ENCODE measurements at regions not wholly inside any gene's neighbourhood (a gene's known extent, or its start where the extent isn't known, plus 50 kb on each side); places are given as distances from the start of the nearest gene placed in this dataset.

DNA sequence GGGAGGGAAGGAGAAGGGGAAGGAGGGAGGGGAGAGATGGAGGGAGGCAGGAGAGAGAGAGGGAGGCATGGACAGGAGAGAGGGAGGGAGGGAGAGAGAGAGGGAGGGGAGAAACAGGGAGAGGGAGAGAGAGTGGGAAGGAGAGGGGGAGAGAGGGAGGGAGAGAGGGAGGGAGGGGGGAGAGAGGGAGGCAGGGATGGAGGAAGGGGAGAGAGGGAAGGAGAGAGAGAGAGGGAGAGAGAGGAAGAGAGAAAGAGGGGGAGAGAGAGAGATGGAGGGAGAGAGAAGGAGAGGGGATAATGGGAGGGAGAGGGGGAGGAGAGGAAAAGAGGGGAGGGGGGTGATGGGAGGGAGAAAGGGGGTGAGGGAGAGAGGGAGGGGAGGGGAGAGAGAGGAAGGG lies 86.8 kb upstream of the VSTM2B start:
- Histone ChIP-seq H3K4me1 (no peaks in the 10 kb centered on the region), H3K27me3 (ENCODE audit: low read depth) (no peaks in the 10 kb centered on the region)
- in situ Hi-C loops (cut with MboI; ENCODE audit: low sequenced_read_pairs): no loop called here

DNA sequence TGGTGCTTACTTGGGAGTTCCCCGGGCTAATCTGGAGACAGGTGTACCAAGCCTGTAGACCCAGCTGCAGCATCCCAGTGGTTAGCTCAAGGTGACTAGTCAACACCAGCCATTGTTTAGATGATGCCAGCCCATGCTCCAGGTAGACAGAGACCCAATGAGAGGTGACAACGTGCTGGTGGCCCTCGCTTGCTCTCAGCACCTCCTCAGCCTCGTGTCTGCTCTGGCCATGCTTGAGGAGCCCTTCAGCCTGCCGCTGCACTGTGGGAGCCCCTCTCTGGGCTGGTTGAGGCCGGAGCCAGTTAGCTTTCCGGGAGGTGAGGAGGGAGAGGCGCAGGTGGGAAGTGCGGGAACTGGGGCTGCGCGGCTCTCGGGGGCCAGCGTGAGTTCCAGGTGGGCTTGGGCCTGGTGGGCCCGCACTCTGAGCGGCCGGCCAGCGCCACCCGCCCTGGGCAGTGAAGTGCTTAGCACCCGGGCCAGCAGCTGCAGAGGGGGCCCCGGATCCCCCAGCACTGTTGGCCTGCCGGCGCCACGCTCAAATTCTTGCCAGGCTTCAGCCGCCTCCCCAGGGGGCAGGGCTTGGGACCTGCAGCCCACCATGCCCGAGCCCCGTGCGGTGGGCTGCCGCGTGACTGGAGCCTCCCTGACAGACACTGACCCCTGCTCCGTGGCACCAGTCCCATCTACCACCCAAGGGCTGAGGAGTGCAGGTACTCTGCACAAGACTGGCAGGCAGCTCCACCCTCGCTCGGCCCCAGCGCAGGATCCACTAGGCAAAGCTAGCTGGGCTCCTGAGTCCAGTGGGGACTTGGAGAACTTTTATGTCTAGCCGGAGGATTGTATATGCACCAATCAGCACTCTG lies 85.9 kb upstream of the VSTM2B start:
- in situ Hi-C loops (cut with MboI; ENCODE audit: low sequenced_read_pairs): no loop called here
- Histone ChIP-seq H3K4me3 (no peak overlapping the region), H3K36me3 (replicated peaks) (no peaks in the 10 kb centered on the region), H3K27me3 (ENCODE audit: low read depth) (no peaks in the 10 kb centered on the region), H3K4me1 (no peaks in the 10 kb centered on the region), H3K9me3 (no peaks in the 10 kb centered on the region)
- DNase-seq (ENCODE audit: low spot score in 2 of 2): no peak

More for the DNA sequence above, 86.8 kb upstream of the VSTM2B start:
- Histone ChIP-seq H3K36me3 (replicated peaks) (no peaks in the 10 kb centered on the region), H3K9me3 (no peaks in the 10 kb centered on the region), H3K4me3 (no peak overlapping the region)
- DNase-seq (ENCODE audit: low spot score in 2 of 2): no peak

DNA sequence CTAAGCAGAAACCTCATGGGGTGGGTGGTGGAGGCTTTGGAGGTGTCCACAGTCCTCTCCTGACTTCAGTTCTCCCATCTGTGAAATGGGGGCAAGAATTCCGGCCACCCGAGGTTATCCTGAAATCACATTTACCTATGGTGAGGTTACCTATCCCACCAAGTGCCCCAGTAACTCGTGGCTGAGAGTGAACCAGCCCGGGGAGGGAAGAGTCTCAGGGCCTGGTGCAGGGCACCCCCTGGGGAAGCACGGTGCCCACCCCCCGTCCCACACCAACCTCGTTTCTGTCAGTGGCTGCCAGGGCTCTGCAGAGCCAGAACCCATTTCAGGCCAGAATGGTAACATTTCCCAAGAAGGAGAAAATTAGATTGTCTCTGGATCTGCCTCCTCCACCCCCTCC lies 83.7 kb upstream of the VSTM2B start:
- Histone ChIP-seq H3K4me1 (no peaks in the 10 kb centered on the region), H3K36me3 (replicated peaks) (no peaks in the 10 kb centered on the region), H3K9me3 (no peaks in the 10 kb centered on the region), H3K27me3 (ENCODE audit: low read depth) (no peaks in the 10 kb centered on the region), H3K4me3 (no peak overlapping the region)
- no peak for DNase-seq (ENCODE audit: low spot score in 2 of 2)
- in situ Hi-C loops (cut with MboI; ENCODE audit: low sequenced_read_pairs): no loop called here

DNA sequence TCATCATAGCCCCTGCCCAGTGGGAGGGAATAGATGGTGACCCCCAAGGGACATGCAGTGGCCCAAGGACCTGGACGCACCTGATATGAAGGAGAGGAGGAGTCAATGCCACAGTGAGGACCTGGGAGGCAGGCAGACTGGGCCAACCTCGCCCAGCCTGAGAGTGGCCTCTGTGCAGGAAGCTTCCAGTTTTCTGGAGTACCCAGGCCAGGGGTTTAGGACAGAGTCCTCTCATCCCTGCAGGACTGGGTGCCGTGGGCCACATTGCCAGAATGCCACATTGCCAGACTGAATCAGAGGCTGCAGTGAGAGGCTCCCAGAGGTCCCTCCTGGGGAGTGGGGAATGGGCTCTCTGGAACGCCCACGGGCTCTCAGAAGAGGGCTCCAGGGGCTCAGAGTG lies 82.9 kb upstream of the VSTM2B start:
- no peaks in the 10 kb centered on the region for H3K27me3 ChIP-seq (ENCODE audit: low read depth)
- H3K4me1 ChIP-seq: no peaks in the 10 kb centered on the region
- no peak for DNase-seq (ENCODE audit: low spot score in 2 of 2)
- no peak overlapping the region for H3K4me3 ChIP-seq
- in situ Hi-C loops (cut with MboI; ENCODE audit: low sequenced_read_pairs): no loop called here
- no peaks in the 10 kb centered on the region for H3K36me3 ChIP-seq (replicated peaks)
- no peaks in the 10 kb centered on the region for H3K9me3 ChIP-seq

DNA sequence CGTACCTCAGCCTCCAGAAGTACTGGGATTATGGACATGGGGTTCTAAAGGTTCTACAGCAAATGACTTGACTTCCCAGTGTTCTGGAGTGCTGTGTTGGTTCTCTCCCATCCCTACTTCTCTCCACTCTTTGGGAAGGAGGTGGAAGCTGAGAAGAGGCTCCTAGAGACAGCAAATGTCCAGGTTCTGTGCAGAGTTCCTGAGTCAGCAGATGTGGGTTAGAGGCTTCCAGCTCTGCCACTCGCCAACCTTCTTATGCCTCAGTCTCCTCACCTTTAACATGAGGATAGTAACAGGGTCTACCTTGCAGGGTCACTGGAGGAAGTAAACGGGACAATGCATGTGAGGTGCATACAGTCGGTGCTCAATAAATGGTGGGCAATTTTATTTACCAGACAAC lies 80.5 kb upstream of the VSTM2B start:
- no peaks in the 10 kb centered on the region for H3K36me3 ChIP-seq (replicated peaks)
- in situ Hi-C loops (cut with MboI; ENCODE audit: low sequenced_read_pairs): no loop called here
- no peaks in the 10 kb centered on the region for H3K4me1 ChIP-seq

DNA sequence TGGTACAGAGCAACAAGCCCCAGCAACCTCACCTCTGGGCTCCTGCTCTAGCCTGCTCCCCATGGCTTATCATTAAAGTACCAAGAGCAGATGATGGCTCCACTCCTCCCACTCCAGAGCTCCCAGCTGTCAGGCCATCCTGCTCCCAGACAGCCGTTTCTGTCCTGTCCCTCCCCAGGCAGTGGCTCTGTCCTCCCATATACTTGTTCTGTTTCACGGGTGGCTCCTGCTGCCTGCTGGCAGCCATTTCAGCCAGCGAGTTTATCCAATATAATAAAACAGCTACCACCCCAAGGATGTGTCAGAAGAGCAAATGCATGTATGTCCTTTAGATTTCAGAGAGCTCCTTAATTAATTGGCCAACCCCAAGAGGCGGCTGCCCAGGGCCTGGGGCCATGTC lies 79.4 kb upstream of the VSTM2B start:
- in situ Hi-C loops (cut with MboI; ENCODE audit: low sequenced_read_pairs): no loop called here
- Histone ChIP-seq H3K4me3 (no peak overlapping the region), H3K4me1 (no peaks in the 10 kb centered on the region), H3K9me3 (no peaks in the 10 kb centered on the region), H3K36me3 (replicated peaks) (no peaks in the 10 kb centered on the region), H3K27me3 (ENCODE audit: low read depth) (no peaks in the 10 kb centered on the region)
- DNase-seq (ENCODE audit: low spot score in 2 of 2): no peak

More for the DNA sequence above, 80.5 kb upstream of the VSTM2B start:
- H3K9me3 ChIP-seq: no peaks in the 10 kb centered on the region
- H3K4me3 ChIP-seq: no peak overlapping the region
- H3K27me3 ChIP-seq (ENCODE audit: low read depth): no peaks in the 10 kb centered on the region
- DNase-seq (ENCODE audit: low spot score in 2 of 2): no peak

DNA sequence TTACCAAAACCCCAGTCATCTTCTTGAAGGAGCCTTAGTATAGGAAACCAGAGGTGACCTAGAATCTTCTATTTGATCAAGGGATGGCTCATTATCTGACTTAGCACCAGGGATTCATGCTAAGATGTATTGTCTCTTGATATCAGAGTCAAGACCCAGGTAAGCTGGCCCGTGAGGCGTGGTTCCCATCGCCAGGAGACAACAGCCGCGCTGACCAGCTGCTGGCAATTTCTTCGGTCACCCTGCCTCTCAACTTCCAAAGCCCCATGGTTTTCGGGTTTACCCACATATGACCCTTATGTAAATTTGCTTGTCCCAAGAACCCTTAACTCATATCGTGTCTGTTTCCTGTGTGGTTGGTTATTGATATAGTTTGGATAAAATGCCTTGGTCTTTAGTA lies 77.7 kb upstream of the VSTM2B start:
- H3K4me1 ChIP-seq: no peaks in the 10 kb centered on the region
- no peaks in the 10 kb centered on the region for H3K36me3 ChIP-seq (replicated peaks)
- H3K4me3 ChIP-seq: no peak overlapping the region
- no peaks in the 10 kb centered on the region for H3K27me3 ChIP-seq (ENCODE audit: low read depth)
- DNase-seq (ENCODE audit: low spot score in 2 of 2): no peak
- H3K9me3 ChIP-seq: no peaks in the 10 kb centered on the region
- in situ Hi-C loops (cut with MboI; ENCODE audit: low sequenced_read_pairs): no loop called here

DNA sequence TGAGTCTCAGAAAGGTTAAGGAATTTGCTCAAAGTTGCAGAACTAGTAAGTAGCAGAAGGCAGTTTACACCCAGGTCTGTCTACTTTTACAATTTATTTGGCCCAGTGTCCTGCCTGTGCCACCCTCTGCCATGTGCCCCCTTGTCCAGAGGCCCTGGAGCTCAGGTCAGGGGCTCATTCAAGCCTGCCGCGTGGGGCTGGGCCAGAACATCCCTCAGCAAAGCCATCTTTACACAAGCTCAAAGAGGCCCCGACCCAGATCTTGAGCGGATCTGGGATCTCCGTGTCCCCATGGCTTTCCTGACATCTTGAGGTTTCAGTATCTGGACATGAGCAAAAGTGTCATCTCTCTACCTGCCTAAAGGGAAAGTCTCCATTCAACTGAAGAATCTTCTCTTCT lies 76.4 kb upstream of the VSTM2B start:
- H3K9me3 ChIP-seq: no peaks in the 10 kb centered on the region
- no peak overlapping the region for H3K4me3 ChIP-seq
- in situ Hi-C loops (cut with MboI; ENCODE audit: low sequenced_read_pairs): no loop called here
- DNase-seq (ENCODE audit: low spot score in 2 of 2): no peak
- H3K36me3 ChIP-seq (replicated peaks): no peaks in the 10 kb centered on the region
- no peaks in the 10 kb centered on the region for H3K4me1 ChIP-seq
- no peaks in the 10 kb centered on the region for H3K27me3 ChIP-seq (ENCODE audit: low read depth)

DNA sequence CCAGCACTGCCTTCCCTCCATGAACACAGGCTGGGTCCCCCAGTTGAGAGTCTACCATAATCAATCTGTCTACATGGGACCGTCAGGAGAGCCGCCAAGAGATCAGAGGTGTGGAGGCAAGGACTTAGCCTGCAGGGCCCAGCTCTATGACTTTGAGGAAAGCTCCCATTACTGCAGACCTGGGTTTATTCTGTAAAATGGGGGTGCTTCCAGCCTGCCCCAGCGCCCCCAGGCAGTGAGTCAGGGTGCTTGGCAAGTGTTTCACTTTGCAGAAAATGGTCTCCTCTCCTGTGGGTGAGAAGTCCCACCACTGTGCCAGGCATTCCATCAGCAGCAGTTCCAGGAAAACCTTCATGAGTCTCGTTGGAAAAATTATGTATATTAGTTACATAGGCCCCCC lies 75.5 kb upstream of the VSTM2B start:
- Histone ChIP-seq H3K27me3 (ENCODE audit: low read depth) (no peaks in the 10 kb centered on the region), H3K36me3 (replicated peaks) (no peaks in the 10 kb centered on the region), H3K9me3 (no peaks in the 10 kb centered on the region), H3K4me3 (no peak overlapping the region), H3K4me1 (no peaks in the 10 kb centered on the region)
- DNase-seq (ENCODE audit: low spot score in 2 of 2): no peak
- in situ Hi-C loops (cut with MboI; ENCODE audit: low sequenced_read_pairs): no loop called here

DNA sequence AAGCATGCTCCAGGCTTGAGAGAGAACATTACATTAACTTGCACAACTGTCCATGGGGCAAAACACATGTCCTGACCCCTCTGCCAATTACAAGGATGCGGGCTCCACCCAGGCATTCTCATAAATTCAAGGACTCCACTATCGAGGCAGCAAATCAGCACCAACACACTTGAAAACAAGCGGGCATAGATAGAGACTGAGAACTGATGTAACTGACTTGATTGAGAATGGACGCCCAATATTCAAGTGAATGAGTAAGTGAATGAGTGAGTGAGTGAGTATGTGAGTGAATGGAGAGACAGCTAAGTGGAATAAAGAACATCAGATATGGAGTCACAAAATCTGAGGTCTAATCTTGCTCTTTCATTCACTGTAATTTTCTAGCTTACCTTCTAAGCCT lies 75.0 kb upstream of the VSTM2B start:
- no peaks in the 10 kb centered on the region for H3K4me1 ChIP-seq
- H3K27me3 ChIP-seq (ENCODE audit: low read depth): no peaks in the 10 kb centered on the region
- H3K36me3 ChIP-seq (replicated peaks): no peaks in the 10 kb centered on the region
- no peaks in the 10 kb centered on the region for H3K9me3 ChIP-seq
- in situ Hi-C loops (cut with MboI; ENCODE audit: low sequenced_read_pairs): no loop called here
- no peak for DNase-seq (ENCODE audit: low spot score in 2 of 2)
- H3K4me3 ChIP-seq: no peak overlapping the region

DNA sequence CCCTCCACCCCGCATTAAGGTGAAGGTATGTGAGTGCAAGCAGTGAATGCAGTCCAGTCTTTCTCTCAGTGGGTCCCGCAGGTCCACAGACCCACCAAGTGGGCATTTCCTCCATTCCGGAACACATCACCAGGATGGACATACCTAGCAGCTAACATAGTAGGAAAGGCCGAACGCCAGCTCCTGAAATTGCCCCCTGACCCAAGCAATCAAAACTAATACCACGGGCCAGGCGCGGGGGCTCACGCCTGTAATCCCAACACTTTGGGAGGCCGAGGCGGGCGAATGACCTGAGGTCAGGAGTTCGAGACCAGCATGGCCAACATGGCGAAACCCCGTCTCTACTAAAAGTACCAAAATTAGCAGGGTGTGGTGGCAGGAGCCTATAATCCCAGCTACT lies 71.7 kb upstream of the VSTM2B start:
- Histone ChIP-seq H3K36me3 (replicated peaks) (no peaks in the 10 kb centered on the region), H3K9me3 (no peaks in the 10 kb centered on the region), H3K27me3 (ENCODE audit: low read depth) (no peaks in the 10 kb centered on the region), H3K4me3 (no peak overlapping the region), H3K4me1 (no peaks in the 10 kb centered on the region)
- no peak for DNase-seq (ENCODE audit: low spot score in 2 of 2)
- in situ Hi-C loops (cut with MboI; ENCODE audit: low sequenced_read_pairs): no loop called here

DNA sequence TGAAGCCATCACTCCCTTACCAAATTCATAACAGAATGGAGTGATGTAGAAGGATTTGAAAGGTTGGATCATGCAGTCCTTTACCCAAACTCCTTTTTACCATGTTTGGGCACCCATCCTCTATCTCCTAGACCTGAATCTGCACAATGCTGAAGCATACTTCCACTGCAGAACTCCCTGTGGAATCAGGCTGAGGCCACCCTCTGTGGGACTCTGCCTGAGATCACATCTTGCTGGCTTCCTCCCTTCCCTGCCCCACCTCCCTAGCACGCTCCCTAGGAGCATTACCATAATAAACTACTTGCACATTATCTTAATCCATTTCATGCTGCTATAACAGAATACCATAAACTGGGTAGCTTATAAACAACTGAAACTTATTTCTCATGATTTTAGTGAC lies 68.4 kb upstream of the VSTM2B start:
- Histone ChIP-seq H3K4me3 (no peak overlapping the region), H3K36me3 (replicated peaks) (no peaks in the 10 kb centered on the region), H3K9me3 (no peaks in the 10 kb centered on the region), H3K27me3 (ENCODE audit: low read depth) (no peaks in the 10 kb centered on the region), H3K4me1 (no peaks in the 10 kb centered on the region)
- no peak for DNase-seq (ENCODE audit: low spot score in 2 of 2)
- in situ Hi-C loops (cut with MboI; ENCODE audit: low sequenced_read_pairs): no loop called here

DNA sequence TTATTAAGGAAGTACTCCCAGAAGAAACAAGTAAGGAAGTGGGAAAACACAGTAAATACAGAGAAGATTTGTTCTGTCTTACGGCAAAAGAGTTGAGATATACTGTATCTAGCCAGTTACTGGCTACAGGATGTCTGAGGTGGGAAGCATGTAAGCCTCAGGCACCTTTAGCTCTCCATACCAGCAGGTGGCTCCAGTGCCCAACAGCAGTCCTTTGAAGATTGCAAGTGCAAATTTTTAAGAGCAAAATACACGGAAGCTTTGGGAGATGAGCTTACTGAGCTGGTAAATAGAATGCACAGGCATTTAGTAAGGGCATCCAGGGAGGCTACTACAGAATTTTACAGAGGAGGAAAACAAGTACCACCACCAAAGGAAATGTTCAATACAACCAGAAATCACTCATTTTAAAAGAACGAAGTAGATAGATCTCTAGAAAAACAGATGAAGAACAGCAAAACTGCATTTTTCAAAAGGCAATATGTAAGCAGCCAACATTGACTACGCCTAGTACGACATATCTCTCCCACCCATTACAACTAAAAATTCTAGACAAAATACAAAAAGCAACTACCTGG lies 57.9 kb upstream of the VSTM2B start:
- Histone ChIP-seq H3K4me3 (no peak overlapping the region), H3K9me3 (no peaks in the 10 kb centered on the region), H3K36me3 (replicated peaks) (no peaks in the 10 kb centered on the region), H3K27me3 (ENCODE audit: low read depth) (peaks cover 6% of the 10 kb centered on the region), H3K4me1 (no peaks in the 10 kb centered on the region)
- in situ Hi-C loops (cut with MboI; ENCODE audit: low sequenced_read_pairs): no loop called here
- peak; percentile 40 to 41 for DNase-seq (ENCODE audit: low spot score in 2 of 2)

DNA sequence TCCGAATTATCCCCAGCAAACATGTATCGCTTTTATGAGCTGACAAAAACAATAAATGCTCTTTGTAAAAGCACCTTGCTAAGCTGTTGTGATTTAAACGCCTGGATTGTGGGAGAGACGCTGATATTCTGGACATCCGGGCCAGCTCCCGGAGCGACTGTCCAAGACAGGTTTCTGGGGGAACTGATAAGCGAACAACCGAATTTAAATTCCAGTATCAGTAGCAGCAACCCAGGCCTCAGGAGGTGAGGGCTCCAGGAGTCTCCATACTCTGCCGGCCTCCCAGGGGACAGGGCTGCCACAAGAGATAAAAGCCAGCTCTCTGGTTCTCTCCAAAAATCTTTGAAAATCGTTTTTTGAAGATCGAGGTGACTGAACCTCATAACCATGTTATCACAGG lies 50.3 kb upstream of the VSTM2B start:
- H3K4me1 ChIP-seq: no peaks in the 10 kb centered on the region
- no peak overlapping the region for H3K4me3 ChIP-seq
- H3K36me3 ChIP-seq (replicated peaks): no peaks in the 10 kb centered on the region
- DNase-seq (ENCODE audit: low spot score in 2 of 2): no peak
- in situ Hi-C loops (cut with MboI; ENCODE audit: low sequenced_read_pairs): no loop called here
- H3K9me3 ChIP-seq: no peaks in the 10 kb centered on the region
- no peaks in the 10 kb centered on the region for H3K27me3 ChIP-seq (ENCODE audit: low read depth)

Data from HAP-1 (cell line).